B cell (primary cell): ENCODE measurements at regions not wholly inside any gene's neighbourhood (a gene's known extent, or its start where the extent isn't known, plus 50 kb on each side); places are given as distances from the start of the nearest gene placed in this dataset.

Experiments used
- EZH2 ChIP-seq: IDR thresholded peaks from 2 replicates; pipeline ENCODE4 v1.6.1; 2012; ENCODE audit warnings: borderline replicate concordance, low read depth, mild to moderate bottlenecking, moderate library complexity, low read length; ENCODE audit not compliant: insufficient read depth, poor library complexity, severe bottlenecking
- TF ChIP-seq, protein P1 (sequence below): fragments of 200-600 bp; IDR thresholded peaks from one replicate; pipeline ENCODE4 v1.8.0; 2022; ENCODE audit warnings: antibody characterized with exemption, mild to moderate bottlenecking

DNA sequence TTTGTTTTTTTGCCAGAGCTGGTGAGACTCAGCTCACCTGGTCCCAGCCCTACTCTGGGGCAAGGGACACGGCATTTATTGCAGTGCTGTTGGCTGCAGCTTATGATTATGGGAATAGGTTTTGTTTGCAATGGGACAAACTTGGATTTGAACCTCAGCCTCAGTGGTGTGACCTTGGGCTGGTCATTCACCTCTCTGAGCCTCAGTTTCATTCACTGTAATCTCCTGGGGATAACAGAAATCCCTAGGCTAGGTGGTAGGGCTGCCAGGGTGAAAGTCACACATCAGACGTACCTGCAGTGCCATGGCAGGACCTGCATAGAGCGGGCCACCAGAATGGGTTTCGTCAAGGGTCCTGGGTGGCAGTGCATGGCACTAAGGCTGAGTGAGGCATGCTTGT, 73.7 kb upstream of the MEDAG start:
- TF ChIP-seq, protein P1, sequence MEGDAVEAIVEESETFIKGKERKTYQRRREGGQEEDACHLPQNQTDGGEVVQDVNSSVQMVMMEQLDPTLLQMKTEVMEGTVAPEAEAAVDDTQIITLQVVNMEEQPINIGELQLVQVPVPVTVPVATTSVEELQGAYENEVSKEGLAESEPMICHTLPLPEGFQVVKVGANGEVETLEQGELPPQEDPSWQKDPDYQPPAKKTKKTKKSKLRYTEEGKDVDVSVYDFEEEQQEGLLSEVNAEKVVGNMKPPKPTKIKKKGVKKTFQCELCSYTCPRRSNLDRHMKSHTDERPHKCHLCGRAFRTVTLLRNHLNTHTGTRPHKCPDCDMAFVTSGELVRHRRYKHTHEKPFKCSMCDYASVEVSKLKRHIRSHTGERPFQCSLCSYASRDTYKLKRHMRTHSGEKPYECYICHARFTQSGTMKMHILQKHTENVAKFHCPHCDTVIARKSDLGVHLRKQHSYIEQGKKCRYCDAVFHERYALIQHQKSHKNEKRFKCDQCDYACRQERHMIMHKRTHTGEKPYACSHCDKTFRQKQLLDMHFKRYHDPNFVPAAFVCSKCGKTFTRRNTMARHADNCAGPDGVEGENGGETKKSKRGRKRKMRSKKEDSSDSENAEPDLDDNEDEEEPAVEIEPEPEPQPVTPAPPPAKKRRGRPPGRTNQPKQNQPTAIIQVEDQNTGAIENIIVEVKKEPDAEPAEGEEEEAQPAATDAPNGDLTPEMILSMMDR: no peak
- no peak for TF ChIP-seq EZH2
